ENCODE measurements at regions not wholly inside any gene's neighbourhood (a gene's known extent, or its start where the extent isn't known, plus 50 kb on each side); places are given as distances from the start of the nearest gene placed in this dataset.

DNA sequence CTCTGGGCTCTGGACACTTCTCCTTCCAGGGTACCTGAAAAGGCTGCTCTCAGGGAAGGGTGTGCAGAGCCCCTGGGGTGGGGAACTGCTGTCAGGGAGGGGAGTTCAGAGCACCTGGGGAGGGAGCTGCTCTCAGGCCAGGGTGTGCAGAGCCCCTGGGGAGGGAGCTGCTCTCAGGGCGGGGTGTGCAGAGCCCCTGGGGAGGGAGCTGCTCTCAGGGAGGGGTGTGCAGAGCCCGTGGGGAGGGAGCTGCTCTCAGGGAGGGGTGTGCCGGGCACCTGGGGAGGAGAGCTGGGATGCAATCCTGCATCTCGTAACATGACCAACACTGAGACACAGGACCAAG, 764.2 kb downstream of the BRD1 start:
- TF ChIP-seq, protein P1, sequence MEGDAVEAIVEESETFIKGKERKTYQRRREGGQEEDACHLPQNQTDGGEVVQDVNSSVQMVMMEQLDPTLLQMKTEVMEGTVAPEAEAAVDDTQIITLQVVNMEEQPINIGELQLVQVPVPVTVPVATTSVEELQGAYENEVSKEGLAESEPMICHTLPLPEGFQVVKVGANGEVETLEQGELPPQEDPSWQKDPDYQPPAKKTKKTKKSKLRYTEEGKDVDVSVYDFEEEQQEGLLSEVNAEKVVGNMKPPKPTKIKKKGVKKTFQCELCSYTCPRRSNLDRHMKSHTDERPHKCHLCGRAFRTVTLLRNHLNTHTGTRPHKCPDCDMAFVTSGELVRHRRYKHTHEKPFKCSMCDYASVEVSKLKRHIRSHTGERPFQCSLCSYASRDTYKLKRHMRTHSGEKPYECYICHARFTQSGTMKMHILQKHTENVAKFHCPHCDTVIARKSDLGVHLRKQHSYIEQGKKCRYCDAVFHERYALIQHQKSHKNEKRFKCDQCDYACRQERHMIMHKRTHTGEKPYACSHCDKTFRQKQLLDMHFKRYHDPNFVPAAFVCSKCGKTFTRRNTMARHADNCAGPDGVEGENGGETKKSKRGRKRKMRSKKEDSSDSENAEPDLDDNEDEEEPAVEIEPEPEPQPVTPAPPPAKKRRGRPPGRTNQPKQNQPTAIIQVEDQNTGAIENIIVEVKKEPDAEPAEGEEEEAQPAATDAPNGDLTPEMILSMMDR (IDR thresholded peaks at IDR 0.05; ENCODE audit: low read depth, low read length) = no peak
- TF ChIP-seq POLR2A (IDR thresholded peaks at IDR 0.05; ENCODE audit: extremely low read depth, insufficient read length) = no peak
- TF ChIP-seq, protein P2, sequence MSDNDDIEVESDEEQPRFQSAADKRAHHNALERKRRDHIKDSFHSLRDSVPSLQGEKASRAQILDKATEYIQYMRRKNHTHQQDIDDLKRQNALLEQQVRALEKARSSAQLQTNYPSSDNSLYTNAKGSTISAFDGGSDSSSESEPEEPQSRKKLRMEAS (IDR thresholded peaks at IDR 0.05; ENCODE audit: low read depth, low read length) = no peak

Measured in NB4 (cell line).